Stomach (tissue), 8 donors: ENCODE measurements at regions not wholly inside any gene's neighbourhood (a gene's known extent, or its start where the extent isn't known, plus 50 kb on each side); places are given as distances from the start of the nearest gene placed in this dataset.

ENCODE experiments used
- DNase-seq, 2 donors: peaks; one replicate each; pipeline versions ENCODE4 v3.0.0 to v3.0.0-alpha.2; 2013 to 2019
- H3K27ac ChIP-seq, 5 donors: fragments of 200-600 bp in 4 of 5; sonication (generic) in 4 of 5; one replicate each; pipeline ENCODE4 v1.5.1; 2013 to 2019; ENCODE audit warnings: mild to moderate bottlenecking in 1 of 5, moderate library complexity in 1 of 5
- H3K27me3 ChIP-seq, 3 donors: fragments of 200-600 bp; sonication (generic); one replicate each; pipeline ENCODE4 v1.5.1; 2017 to 2019; ENCODE audit warnings: mixed run types in 1 of 3
- H3K36me3 ChIP-seq, 4 donors: fragments of 200-600 bp; sonication (generic); 1 replicate in 3 of 4; 2 replicates in 1 of 4; pipeline ENCODE4 v1.5.1; 2016 to 2019
- H3K4me1 ChIP-seq, 4 donors: fragments of 200-600 bp; sonication (generic); one replicate each; pipeline ENCODE4 v1.5.1; 2016 to 2019
- H3K4me3 ChIP-seq, 4 donors: fragments of 200-600 bp; sonication (generic) in 3 of 4; one replicate each; pipeline ENCODE4 v1.5.1; 2016 to 2019; ENCODE audit warnings: mild to moderate bottlenecking in 1 of 4
- H3K9me3 ChIP-seq, 4 donors: fragments of 200-600 bp; sonication (generic); one replicate each; pipeline ENCODE4 v1.5.1; 2016 to 2019
- EP300 ChIP-seq: sonication (generic); formaldehyde crosslinking; IDR thresholded peaks from one replicate; pipeline ENCODE4 v1.6.1; 2017; ENCODE audit warnings: antibody characterized with exemption
- POLR2A ChIP-seq, 4 donors: fragments of 450-650 bp; IDR thresholded peaks; one replicate each; pipeline ENCODE4 v1.6.1; 2016; ENCODE audit warnings: antibody characterized with exemption in 4 of 4, control low read depth in 2 of 4, mild to moderate bottlenecking in 1 of 4, moderate library complexity in 1 of 4
- POLR2AphosphoS5 ChIP-seq, 3 donors: sonication (generic); formaldehyde crosslinking; IDR thresholded peaks; one replicate each; pipeline ENCODE4 v1.6.1; 2016; ENCODE audit warnings: antibody characterized with exemption in 3 of 3
- WGBS, 5 donors: extraction: QIAGEN DNeasy Blood & Tissue Kit in 3 of 5; methylation state at CpG; one replicate each; pipeline versions ENCODE4 v1.1.5 to v1.1.7; 2013 to 2018; 5-methylcytosine and 5-hydroxymethylcytosine counted together
- intact Hi-C: fragments of 100-400 bp; cut with DNase I; formaldehyde crosslinking; loops from one replicate; pipeline ENCODE4 v1.15.1; 2023; ENCODE audit warnings: low total_unique reads
- TF ChIP-seq, protein P1 (sequence below), 7 experiments: fragments of 450-650 bp in 4 of 7; fragments of 200-600 bp in 3 of 7; sonication (generic) in 3 of 7; IDR thresholded peaks; one replicate each; pipeline ENCODE4 v1.5.1; 2016 to 2019; ENCODE audit warnings: antibody characterized with exemption in 7 of 7, control low read depth in 2 of 7, mild to moderate bottlenecking in 1 of 7
- donor health status: healthy with polysubstance abuse.
- donor health status: Bipolar disorder and iron deficiency.
- donor health status: healthy.

DNA sequence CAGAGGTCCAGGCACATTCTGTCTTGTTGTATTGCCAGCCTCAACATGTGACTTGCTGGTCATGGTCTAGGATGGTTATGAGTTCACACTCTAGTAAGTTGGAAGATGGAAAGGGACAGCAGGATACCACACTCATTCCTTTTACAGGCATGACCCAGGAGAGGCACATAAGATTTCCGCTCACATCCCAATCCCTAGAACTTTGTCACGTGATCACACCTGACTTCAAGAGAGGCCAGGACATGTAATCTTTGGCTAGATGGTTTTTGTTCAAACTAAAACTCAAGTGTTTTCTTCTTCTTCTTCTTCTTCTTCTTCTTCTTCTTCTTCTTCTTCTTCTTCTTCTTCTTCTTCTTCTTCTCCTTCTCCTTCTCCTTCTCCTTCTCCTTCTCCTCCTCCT is 53.4 kb upstream of the ARX start:
- Histone ChIP-seq H3K9me3 (peaks cover 0 to 11% (median 6%) of the 10 kb centered on the region in 4 donors), H3K36me3 (no peaks in the 10 kb centered on the region), H3K4me3 (no peak overlapping the region), H3K27ac (no peak overlapping the region), H3K4me1 (no peaks in the 10 kb centered on the region), H3K27me3 (no peaks in the 10 kb centered on the region)
- 68 to 97% (median 92%) methylated on average over 2 of the region's 2 CpGs for WGBS, 5 donors
- intact Hi-C loops: no loop called here
- DNase-seq: no peak
- TF ChIP-seq, protein P1, sequence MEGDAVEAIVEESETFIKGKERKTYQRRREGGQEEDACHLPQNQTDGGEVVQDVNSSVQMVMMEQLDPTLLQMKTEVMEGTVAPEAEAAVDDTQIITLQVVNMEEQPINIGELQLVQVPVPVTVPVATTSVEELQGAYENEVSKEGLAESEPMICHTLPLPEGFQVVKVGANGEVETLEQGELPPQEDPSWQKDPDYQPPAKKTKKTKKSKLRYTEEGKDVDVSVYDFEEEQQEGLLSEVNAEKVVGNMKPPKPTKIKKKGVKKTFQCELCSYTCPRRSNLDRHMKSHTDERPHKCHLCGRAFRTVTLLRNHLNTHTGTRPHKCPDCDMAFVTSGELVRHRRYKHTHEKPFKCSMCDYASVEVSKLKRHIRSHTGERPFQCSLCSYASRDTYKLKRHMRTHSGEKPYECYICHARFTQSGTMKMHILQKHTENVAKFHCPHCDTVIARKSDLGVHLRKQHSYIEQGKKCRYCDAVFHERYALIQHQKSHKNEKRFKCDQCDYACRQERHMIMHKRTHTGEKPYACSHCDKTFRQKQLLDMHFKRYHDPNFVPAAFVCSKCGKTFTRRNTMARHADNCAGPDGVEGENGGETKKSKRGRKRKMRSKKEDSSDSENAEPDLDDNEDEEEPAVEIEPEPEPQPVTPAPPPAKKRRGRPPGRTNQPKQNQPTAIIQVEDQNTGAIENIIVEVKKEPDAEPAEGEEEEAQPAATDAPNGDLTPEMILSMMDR (IDR thresholded peaks at IDR 0.05): no peak
- TF ChIP-seq EP300 (no peak), POLR2AphosphoS5 (IDR thresholded peaks at IDR 0.05) (no peak), POLR2A (IDR thresholded peaks at IDR 0.05) (no peak)

- Histone ChIP-seq H3K27ac (no peak overlapping the region), H3K27me3 (no peaks in the 10 kb centered on the region), H3K4me1 (no peaks in the 10 kb centered on the region), H3K4me3 (no peak overlapping the region), H3K9me3 (peaks cover 0 to 11% (median 6%) of the 10 kb centered on the region in 4 donors), H3K36me3 (no peaks in the 10 kb centered on the region)
- TF ChIP-seq EP300: no peak
- TF ChIP-seq, protein P1 (IDR thresholded peaks at IDR 0.05): no peak
- TF ChIP-seq POLR2A (IDR thresholded peaks at IDR 0.05): no peak
- TF ChIP-seq POLR2AphosphoS5 (IDR thresholded peaks at IDR 0.05): no peak
- no peak for DNase-seq
- intact Hi-C loops: no loop called here
- 60 to 90% (median 83%) methylated on average over 2 to 5 of the region's 5 CpGs for WGBS, 5 donors
Observed at GRCh38 chrX:25068340-25068739, 52.6 kb upstream of the ARX start.

GRCh38 chrX:25067271-25068172 is 51.8 kb upstream of the ARX start:
- H3K4me1 ChIP-seq: no peaks in the 10 kb centered on the region
- WGBS, 5 donors: 59 to 70% (median 66%) methylated on average over 4 of the region's 4 CpGs
- H3K36me3 ChIP-seq: no peaks in the 10 kb centered on the region
- TF ChIP-seq, protein P1 (IDR thresholded peaks at IDR 0.05): no peak
- TF ChIP-seq EP300 (no peak), POLR2A (IDR thresholded peaks at IDR 0.05) (no peak), POLR2AphosphoS5 (IDR thresholded peaks at IDR 0.05) (no peak)
- H3K9me3 ChIP-seq: peaks cover 0 to 11% (median 6%) of the 10 kb centered on the region in 4 donors
- no peak for DNase-seq
- H3K27ac ChIP-seq: no peak overlapping the region
- H3K27me3 ChIP-seq: no peaks in the 10 kb centered on the region
- intact Hi-C loops: no loop called here
- H3K4me3 ChIP-seq: no peak overlapping the region

- Histone ChIP-seq H3K9me3 (peaks cover 0 to 7% (median 3%) of the 10 kb centered on the region in 4 donors), H3K36me3 (no peaks in the 10 kb centered on the region), H3K27ac (no peak overlapping the region), H3K4me3 (no peak overlapping the region), H3K4me1 (no peaks in the 10 kb centered on the region), H3K27me3 (no peaks in the 10 kb centered on the region)
- DNase-seq: no peak
- intact Hi-C loops: no loop called here
- TF ChIP-seq EP300 (no peak), POLR2A (IDR thresholded peaks at IDR 0.05) (no peak), POLR2AphosphoS5 (IDR thresholded peaks at IDR 0.05) (no peak)
- TF ChIP-seq, protein P1 (IDR thresholded peaks at IDR 0.05): no peak
- 58 to 75% (median 60%) methylated on average over 2 to 3 of the region's 3 CpGs for WGBS, 5 donors
Observed at GRCh38 chrX:25066131-25066530, 50.4 kb upstream of the ARX start.
